Astrocyte (in vitro differentiated cells and primary cell): ENCODE measurements at regions not wholly inside any gene's neighbourhood (a gene's known extent, or its start where the extent isn't known, plus 50 kb on each side); places are given as distances from the start of the nearest gene placed in this dataset.
"Not testable (repeated sequence)": the region's sequence is repeated elsewhere in the genome, so short reads cannot be mapped to it uniquely, and the experiment has no call there.

Experiments used
- CTCF ChIP-seq: IDR thresholded peaks from 2 replicates; pipeline ENCODE4 v1.5.1; 2011; ENCODE audit warnings: low read depth, mild to moderate bottlenecking, inconsistent platforms, low read length, moderate library complexity; ENCODE audit not compliant: insufficient read depth
- EZH2 ChIP-seq: IDR thresholded peaks from 2 replicates; pipeline ENCODE4 v1.6.1; 2012; ENCODE audit warnings: mild to moderate bottlenecking, low read length, inconsistent platforms; ENCODE audit not compliant: insufficient read depth

DNA sequence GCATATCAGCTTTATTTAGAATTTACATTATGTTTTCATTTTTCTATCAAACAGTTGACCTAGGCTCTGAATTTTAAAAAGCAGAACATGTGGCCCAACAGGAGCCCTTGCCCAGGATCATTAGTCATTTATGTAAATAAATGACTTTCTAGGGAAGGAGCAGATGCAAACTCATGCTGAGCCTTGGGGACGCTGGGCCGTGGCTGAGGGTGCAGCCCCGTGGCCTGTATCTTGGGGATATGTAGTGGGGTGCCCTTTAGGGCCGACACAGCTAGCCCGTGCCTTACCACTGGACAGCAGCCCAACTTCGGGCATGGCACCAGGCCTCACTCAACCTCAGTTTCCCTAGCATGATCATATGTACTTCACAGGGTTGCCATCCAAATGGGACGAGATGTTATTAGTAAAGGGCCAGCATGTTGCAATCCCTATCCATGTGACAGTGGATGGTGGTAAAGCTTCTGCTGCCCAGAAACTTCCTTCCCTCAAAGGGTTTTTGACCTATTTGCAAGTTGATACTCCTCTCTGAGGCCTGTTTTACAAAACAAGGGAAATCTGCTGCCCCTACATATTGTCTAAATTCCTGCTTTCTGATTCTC lies 357.9 kb downstream of the ANAPC1 start:
- TF ChIP-seq EZH2, CTCF: not testable (repeated sequence)
